ENCODE measurements at regions not wholly inside any gene's neighbourhood (a gene's known extent, or its start where the extent isn't known, plus 50 kb on each side); places are given as distances from the start of the nearest gene placed in this dataset.

GRCh38 chr2:123211181-123211580 lies 813.9 kb upstream of the CNTNAP5 start:
- DNase-seq = no peak

- DNase-seq = no peak
These were observed 779.9 kb upstream of the CNTNAP5 start for GRCh38 chr2:123245156-123245555.

GRCh38 chr2:123258877-123259539 lies 766.1 kb upstream of the CNTNAP5 start:
- DNase-seq = no peak

- DNase-seq = no peak
These were observed 762.2 kb upstream of the CNTNAP5 start for GRCh38 chr2:123262856-123263255.

GRCh38 chr2:123283431-123283830 lies 741.7 kb upstream of the CNTNAP5 start:
- no peak for DNase-seq

- DNase-seq = no peak
These were observed 721.4 kb upstream of the CNTNAP5 start for GRCh38 chr2:123303731-123304130.

Data from activated CD4-positive, alpha-beta T cell treated with anti-CD3 and anti-CD28 coated beads, Interleukin-10, Interleukin-2, amounts not matched to agents 100 ng/mL and 50 ng/mL, durations not matched to agents 16 hours and 8 hours (primary cell).